Muscle layer of duodenum (tissue), 2 donors: ENCODE measurements at regions not wholly inside any gene's neighbourhood (a gene's known extent, or its start where the extent isn't known, plus 50 kb on each side); places are given as distances from the start of the nearest gene placed in this dataset.

Experiments used
- H3K27ac ChIP-seq: one replicate; pipeline ENCODE4 v1.7.0; 2013; ENCODE audit warnings: mild to moderate bottlenecking, low read length
- H3K27me3 ChIP-seq: one replicate; pipeline ENCODE4 v1.7.0; 2013; ENCODE audit warnings: low read depth, mild to moderate bottlenecking, control low read depth, low read length
- H3K36me3 ChIP-seq, 2 donors: one replicate each; pipeline ENCODE4 v1.7.0; 2013; ENCODE audit warnings: low read length in 2 of 2, control low read depth in 1 of 2, mild to moderate bottlenecking in 1 of 2; ENCODE audit not compliant: insufficient read depth in 2 of 2, control insufficient read depth in 1 of 2
- H3K4me1 ChIP-seq, 2 donors: one replicate each; pipeline ENCODE4 v1.7.0; 2013; ENCODE audit warnings: low read length in 2 of 2, mild to moderate bottlenecking in 2 of 2, control low read depth in 1 of 2, moderate library complexity in 1 of 2; ENCODE audit not compliant: insufficient read depth in 2 of 2, control insufficient read depth in 1 of 2
- H3K4me3 ChIP-seq, 2 donors: one replicate each; pipeline ENCODE4 v1.7.0; 2013; ENCODE audit warnings: low read length in 2 of 2, low read depth in 1 of 2, mild to moderate bottlenecking in 1 of 2
- H3K9me3 ChIP-seq, 2 donors: one replicate each; pipeline ENCODE4 v1.7.0; 2013; ENCODE audit warnings: low read length in 2 of 2, control low read depth in 1 of 2, mild to moderate bottlenecking in 1 of 2; ENCODE audit not compliant: control insufficient read depth in 1 of 2
- donor health status: healthy.

- no peaks in the 10 kb centered on the region for H3K27me3 ChIP-seq
Measured at GRCh38 chr12:131455218-131455506, 255.7 kb upstream of the SFSWAP start.

GRCh38 chr12:131455581-131456110 lies 255.2 kb upstream of the SFSWAP start:
- Histone ChIP-seq H3K4me1 (no peaks in the 10 kb centered on the region), H3K4me3 (no peak overlapping the region), H3K27ac (no peak overlapping the region), H3K27me3 (no peaks in the 10 kb centered on the region), H3K36me3 (no peaks in the 10 kb centered on the region), H3K9me3 (peaks cover 0 to 6% of the 10 kb centered on the region in 2 donors)

More at GRCh38 chr12:131455218-131455506, 255.7 kb upstream of the SFSWAP start:
- no peaks in the 10 kb centered on the region for H3K4me1 ChIP-seq
- H3K36me3 ChIP-seq = no peaks in the 10 kb centered on the region
- H3K4me3 ChIP-seq = no peak overlapping the region
- H3K9me3 ChIP-seq = peaks cover 0 to 10% of the 10 kb centered on the region in 2 donors
- H3K27ac ChIP-seq = no peak overlapping the region

GRCh38 chr12:131456301-131457027 lies 254.4 kb upstream of the SFSWAP start:
- no peak overlapping the region for H3K27ac ChIP-seq
- no peaks in the 10 kb centered on the region for H3K4me1 ChIP-seq
- no peaks in the 10 kb centered on the region for H3K27me3 ChIP-seq
- H3K9me3 ChIP-seq = peaks cover 0 to 4% of the 10 kb centered on the region in 2 donors
- no peak overlapping the region for H3K4me3 ChIP-seq
- H3K36me3 ChIP-seq = no peaks in the 10 kb centered on the region

- Histone ChIP-seq H3K36me3 (no peaks in the 10 kb centered on the region), H3K27me3 (no peaks in the 10 kb centered on the region), H3K27ac (no peak overlapping the region), H3K9me3 (no peaks in the 10 kb centered on the region), H3K4me1 (no peaks in the 10 kb centered on the region), H3K4me3 (no peak overlapping the region)
Measured at GRCh38 chr12:131457028-131457310, 253.9 kb upstream of the SFSWAP start.

GRCh38 chr12:131457331-131458047 lies 253.4 kb upstream of the SFSWAP start:
- Histone ChIP-seq H3K4me3 (no peak overlapping the region), H3K9me3 (no peaks in the 10 kb centered on the region), H3K36me3 (no peaks in the 10 kb centered on the region), H3K27me3 (no peaks in the 10 kb centered on the region), H3K27ac (no peak overlapping the region), H3K4me1 (no peaks in the 10 kb centered on the region)

- no peaks in the 10 kb centered on the region for H3K27me3 ChIP-seq
- H3K4me3 ChIP-seq = no peak overlapping the region
Measured at GRCh38 chr12:131458048-131458374, 252.9 kb upstream of the SFSWAP start.

GRCh38 chr12:131458931-131459772 lies 251.7 kb upstream of the SFSWAP start:
- Histone ChIP-seq H3K36me3 (no peaks in the 10 kb centered on the region), H3K4me1 (no peaks in the 10 kb centered on the region), H3K4me3 (no peak overlapping the region), H3K9me3 (no peaks in the 10 kb centered on the region), H3K27ac (no peak overlapping the region), H3K27me3 (no peaks in the 10 kb centered on the region)

More at GRCh38 chr12:131458048-131458374, 252.9 kb upstream of the SFSWAP start:
- H3K9me3 ChIP-seq = no peaks in the 10 kb centered on the region
- H3K27ac ChIP-seq = no peak overlapping the region
- H3K36me3 ChIP-seq = no peaks in the 10 kb centered on the region
- H3K4me1 ChIP-seq = no peaks in the 10 kb centered on the region

GRCh38 chr12:131459773-131460365 lies 251.0 kb upstream of the SFSWAP start:
- H3K27ac ChIP-seq = no peak overlapping the region
- H3K4me3 ChIP-seq = no peak overlapping the region
- no peaks in the 10 kb centered on the region for H3K27me3 ChIP-seq
- H3K9me3 ChIP-seq = no peaks in the 10 kb centered on the region
- H3K36me3 ChIP-seq = no peaks in the 10 kb centered on the region
- no peaks in the 10 kb centered on the region for H3K4me1 ChIP-seq

- H3K36me3 ChIP-seq = no peaks in the 10 kb centered on the region
- no peak overlapping the region for H3K27ac ChIP-seq
- H3K4me3 ChIP-seq = no peak overlapping the region
- H3K27me3 ChIP-seq = no peaks in the 10 kb centered on the region
- no peaks in the 10 kb centered on the region for H3K9me3 ChIP-seq
- no peaks in the 10 kb centered on the region for H3K4me1 ChIP-seq
Measured at GRCh38 chr12:131460520-131460919, 250.4 kb upstream of the SFSWAP start.

GRCh38 chr12:131461096-131461495 lies 249.8 kb upstream of the SFSWAP start:
- Histone ChIP-seq H3K4me3 (no peak overlapping the region), H3K36me3 (no peaks in the 10 kb centered on the region), H3K4me1 (no peaks in the 10 kb centered on the region), H3K9me3 (no peaks in the 10 kb centered on the region), H3K27me3 (no peaks in the 10 kb centered on the region), H3K27ac (no peak overlapping the region)

- no peak overlapping the region for H3K27ac ChIP-seq
- H3K9me3 ChIP-seq = peaks cover 0 to 11% of the 10 kb centered on the region in 2 donors
- no peak overlapping the region for H3K4me3 ChIP-seq
- no peaks in the 10 kb centered on the region for H3K36me3 ChIP-seq
- no peaks in the 10 kb centered on the region for H3K4me1 ChIP-seq
- no peaks in the 10 kb centered on the region for H3K27me3 ChIP-seq
Measured at GRCh38 chr12:131463174-131463573, 247.7 kb upstream of the SFSWAP start.
